ENCODE measurements at regions not wholly inside any gene's neighbourhood (a gene's known extent, or its start where the extent isn't known, plus 50 kb on each side); places are given as distances from the start of the nearest gene placed in this dataset.

DNA sequence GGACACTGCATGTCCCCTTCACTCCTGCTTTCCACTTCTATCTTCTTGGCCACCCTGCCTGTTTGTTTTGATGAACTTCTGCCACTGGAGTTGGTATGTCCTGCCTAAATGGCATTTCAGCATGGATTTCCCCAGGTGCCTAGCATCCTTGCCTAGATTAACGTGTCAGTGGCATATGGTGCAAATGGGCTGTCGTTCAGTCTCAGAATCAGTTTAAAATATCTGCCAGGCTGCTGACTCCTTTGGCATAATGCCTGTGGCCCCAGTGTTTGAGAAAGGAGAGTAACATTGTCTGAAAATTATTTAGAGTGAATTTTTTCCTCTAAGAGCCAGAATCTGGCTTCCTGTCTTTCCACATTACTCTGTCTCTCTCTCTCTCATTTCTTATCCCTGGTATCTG lies 64.9 kb upstream of the BARHL2 start:
- FAIRE-seq (no peak), DNase-seq (ENCODE audit: low read depth in 1 of 2, low spot score in 2 of 2) (no peak)
- Histone ChIP-seq H4K5ac (ENCODE audit: insufficient read length, low read depth, low read length) (no peak overlapping the region), H4K91ac (replicated peaks; ENCODE audit: insufficient read length, low read length) (no peak overlapping the region), H3K4me3 (ENCODE audit: extremely low read depth in 1 of 4, insufficient read depth in 2 of 4, low read depth in 3 of 4, low read length in 4 of 4) (no peak overlapping the region), H2AFZ (ENCODE audit: low read length) (no peak overlapping the region), H3K79me2 (ENCODE audit: control insufficient read depth in 1 of 2, insufficient read depth in 2 of 2, low read length in 2 of 2) (no peaks in the 10 kb centered on the region), H3K56ac (replicated peaks; ENCODE audit: insufficient read length, low read depth, low read length) (no peak overlapping the region), H3K27me3 (replicated peaks in 1 of 4; ENCODE audit: control insufficient read depth in 3 of 4, extremely low read depth in 1 of 4, insufficient read depth in 3 of 4, low read length in 3 of 4) (no peaks in the 10 kb centered on the region), H3K79me1 (ENCODE audit: low read depth, low read length) (no peaks in the 10 kb centered on the region), H3K18ac (ENCODE audit: extremely low read depth, low read length) (no peak overlapping the region), H3K23ac (ENCODE audit: insufficient read length) (no peak overlapping the region), H2BK15ac (ENCODE audit: low read length) (no peak overlapping the region), H2AK5ac (ENCODE audit: low read depth, low read length) (no peak overlapping the region), H4K20me1 (replicated peaks in 1 of 2; ENCODE audit: control insufficient read depth in 1 of 2, insufficient read depth in 2 of 2, low read length in 2 of 2) (no peaks in the 10 kb centered on the region), H4K8ac (ENCODE audit: extremely low read depth, insufficient read depth, low read length) (no peak overlapping the region), H3K14ac (ENCODE audit: insufficient read length) (no peak overlapping the region), H3K9me3 (ENCODE audit: insufficient read depth in 2 of 2, low read depth in 1 of 2, low read length in 1 of 2) (no peaks in the 10 kb centered on the region), H3K27ac (ENCODE audit: low read depth, low read length) (no peak overlapping the region), H2BK12ac (ENCODE audit: low read depth, low read length) (no peak overlapping the region), H3K9ac (replicated peaks in 1 of 4; ENCODE audit: extremely low read depth in 1 of 4, low read depth in 3 of 4, low read length in 3 of 4) (no peak overlapping the region), H2BK120ac (replicated peaks; ENCODE audit: low read depth, low read length) (no peak overlapping the region), H2BK5ac (ENCODE audit: low read depth, low read length) (no peak overlapping the region), H3K4ac (replicated peaks; ENCODE audit: insufficient read length, low read depth, low read length) (no peak overlapping the region), H3K36me3 (ENCODE audit: control insufficient read depth in 2 of 4, insufficient read depth in 4 of 4, low read length in 3 of 4) (no peaks in the 10 kb centered on the region), H3K4me1 (replicated peaks in 1 of 4; ENCODE audit: control insufficient read depth in 3 of 4, insufficient read depth in 4 of 4, low read length in 3 of 4) (peaks cover 0 to 3% (median 0%) of the 10 kb centered on the region in 4 experiments; a peak in 2 of 7 replicates), H3K23me2 (ENCODE audit: low read depth, low read length) (no peaks in the 10 kb centered on the region), H2BK20ac (ENCODE audit: low read length) (no peak overlapping the region), H3K4me2 (ENCODE audit: insufficient read depth in 1 of 2, low read depth in 2 of 2, low read length in 2 of 2) (no peak overlapping the region)
- WGBS, 2 experiments (ENCODE audit: extremely low coverage in 1 of 2, insufficient coverage in 1 of 2, insufficient read length in 1 of 2, insufficient replicate concordance in 2 of 2, low coverage in 1 of 2, low lambda C conversion rate in 2 of 2, missing lambda C conversion rate in 1 of 2) = 91% methylated on average over 2 of the region's 2 CpGs; no CpG with 5 or more reads in 1 of the 2 experiments
- CTCF ChIA-PET (ENCODE audit: partially characterized antibody) = interaction anchor here (1.4 to 1.9 kb wide), 3 partner anchors 10 to 69 kb away, joined by 3 to 7 read pairs (median 5); no protein-coding TSS in a partner anchor
- POLR2A ChIA-PET (ENCODE audit: partially characterized antibody) = no interaction called here
- TF ChIP-seq HDAC2 (IDR thresholded peaks at IDR 0.05; ENCODE audit: borderline replicate concordance in 1 of 2, low read depth in 2 of 2, low read length in 2 of 2) (no peak), PHF8 (conservative IDR thresholded peaks at IDR 0.05; ENCODE audit: low read depth, low read length) (no peak), EP300 (IDR thresholded peaks at IDR 0.05; ENCODE audit: borderline replicate concordance in 1 of 2, low read depth in 2 of 2, low read length in 2 of 2) (no peak), SIX5 (IDR thresholded peaks at IDR 0.05; ENCODE audit: low read depth, low read length) (no peak), MAFK (IDR thresholded peaks at IDR 0.05; ENCODE audit: low read depth, low read length) (no peak), CHD2 (IDR thresholded peaks at IDR 0.05; ENCODE audit: low read length) (no peak), SP1 (IDR thresholded peaks at IDR 0.05; ENCODE audit: low read depth, low read length) (no peak), RNF2 (IDR thresholded peaks at IDR 0.05; ENCODE audit: borderline replicate concordance, low read depth, low read length, missing control alignments, poor library complexity, severe bottlenecking) (no peak), EGR1 (IDR thresholded peaks at IDR 0.05; ENCODE audit: borderline replicate concordance, low read depth, low read length) (no peak), SP2 (IDR thresholded peaks at IDR 0.05; ENCODE audit: low read length) (no peak), TAF1 (IDR thresholded peaks at IDR 0.05; ENCODE audit: low read depth, low read length) (no peak)
- TF ChIP-seq, protein P1, sequence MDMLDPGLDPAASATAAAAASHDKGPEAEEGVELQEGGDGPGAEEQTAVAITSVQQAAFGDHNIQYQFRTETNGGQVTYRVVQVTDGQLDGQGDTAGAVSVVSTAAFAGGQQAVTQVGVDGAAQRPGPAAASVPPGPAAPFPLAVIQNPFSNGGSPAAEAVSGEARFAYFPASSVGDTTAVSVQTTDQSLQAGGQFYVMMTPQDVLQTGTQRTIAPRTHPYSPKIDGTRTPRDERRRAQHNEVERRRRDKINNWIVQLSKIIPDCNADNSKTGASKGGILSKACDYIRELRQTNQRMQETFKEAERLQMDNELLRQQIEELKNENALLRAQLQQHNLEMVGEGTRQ (IDR thresholded peaks at IDR 0.05; ENCODE audit: low read length) = no peak
- TF ChIP-seq, protein P2, sequence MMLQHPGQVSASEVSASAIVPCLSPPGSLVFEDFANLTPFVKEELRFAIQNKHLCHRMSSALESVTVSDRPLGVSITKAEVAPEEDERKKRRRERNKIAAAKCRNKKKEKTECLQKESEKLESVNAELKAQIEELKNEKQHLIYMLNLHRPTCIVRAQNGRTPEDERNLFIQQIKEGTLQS (IDR thresholded peaks at IDR 0.05; ENCODE audit: insufficient read depth, low read depth, low read length) = no peak

Data from H1 (cell line).